ENCODE measurements at regions not wholly inside any gene's neighbourhood (a gene's known extent, or its start where the extent isn't known, plus 50 kb on each side); places are given as distances from the start of the nearest gene placed in this dataset.

GRCh38 chr5:141786700-141787099 lies 91.5 kb downstream of the PCDH1 start (continued):
- TF ChIP-seq PATZ1 (CRISPR knock-in tag; IDR thresholded peaks at IDR 0.05), result no peak
- TF ChIP-seq ZNF225 (CRISPR knock-in tag; IDR thresholded peaks at IDR 0.05), result no peak
- no peak for TF ChIP-seq PBX2 (CRISPR knock-in tag; IDR thresholded peaks at IDR 0.05)

GRCh38 chr5:141785711-141786110 lies 92.5 kb downstream of the PCDH1 start:
- Histone ChIP-seq H3K36me3 (replicated peaks in 1 of 2; ENCODE audit: control insufficient read depth in 1 of 2, insufficient read depth in 2 of 2, low read length in 2 of 2) (no peaks in the 10 kb centered on the region), H3K4me1 (ENCODE audit: insufficient read depth, low read length) (no peaks in the 10 kb centered on the region), H3K4me2 (ENCODE audit: low read depth, low read length) (no peak overlapping the region), H2AFZ (ENCODE audit: low read length) (no peak overlapping the region), H3K4me3 (replicated peaks in 1 of 3; ENCODE audit: insufficient read depth in 1 of 3, low read depth in 2 of 3, low read length in 3 of 3) (no peak overlapping the region), H3K9ac (ENCODE audit: insufficient read depth, low read depth, low read length) (no peak overlapping the region), H3K27ac (ENCODE audit: extremely low read length, insufficient read depth, low read length) (no peak overlapping the region), H3K9me3 (ENCODE audit: low read length) (no peaks in the 10 kb centered on the region), H3K79me2 (ENCODE audit: insufficient read depth, low read length) (no peaks in the 10 kb centered on the region), H4K20me1 (ENCODE audit: insufficient read depth, low read length) (no peaks in the 10 kb centered on the region), H3K27me3 (ENCODE audit: control insufficient read depth in 1 of 2, insufficient read depth in 2 of 2, low read length in 2 of 2) (0 out of 5 replicates have a peak, but pooled peaks cover 1 to 21% of the 10 kb centered on the region in 2 experiments)
- ATAC-seq (no peak), FAIRE-seq (no peak), DNase-seq (ENCODE audit: low spot score) (no peak)
- in situ Hi-C loops (cut with HindIII; ENCODE audit: extremely low pct_ligation_motif_present, low pct_unique_long_range_greater_than_20kb) (no loop called here), intact Hi-C loops (cut with micrococcal nuclease; ENCODE audit: unreplicated experiment) (no loop called here)
- POLR2A ChIA-PET, result no interaction called here
- no TSS peak for BruUV-seq (replicated peaks)
- TF ChIP-seq ARNTL (CRISPR knock-in tag; IDR thresholded peaks at IDR 0.05), result no peak
- no peak for TF ChIP-seq ZNF124 (CRISPR knock-in tag; IDR thresholded peaks at IDR 0.05)
- TF ChIP-seq HOXA9 (CRISPR knock-in tag; IDR thresholded peaks at IDR 0.05; ENCODE audit: borderline replicate concordance), result no peak
- no peak for TF ChIP-seq ZBTB7A (CRISPR knock-in tag; IDR thresholded peaks at IDR 0.05)
- TF ChIP-seq PPARG (CRISPR knock-in tag; conservative IDR thresholded peaks at IDR 0.05), result no peak
- TF ChIP-seq FOXO1 (CRISPR knock-in tag; IDR thresholded peaks at IDR 0.05), result no peak
- TF ChIP-seq ETV6 (CRISPR knock-in tag; conservative IDR thresholded peaks at IDR 0.05), result no peak
- no peak for TF ChIP-seq ZNF382 (CRISPR knock-in tag; IDR thresholded peaks at IDR 0.05; ENCODE audit: borderline replicate concordance)
- no peak for TF ChIP-seq NPAS2 (CRISPR knock-in tag; IDR thresholded peaks at IDR 0.05; ENCODE audit: borderline replicate concordance)
- TF ChIP-seq SMC3 (IDR thresholded peaks at IDR 0.05; ENCODE audit: low read length), result no peak
- TF ChIP-seq TBL1XR1 (IDR thresholded peaks at IDR 0.05; ENCODE audit: borderline replicate concordance, low read length, partially characterized antibody), result no peak
- TF ChIP-seq KDM6A (CRISPR knock-in tag; IDR thresholded peaks at IDR 0.05; ENCODE audit: low read depth), result no peak
- no peak for TF ChIP-seq ZNF720 (CRISPR knock-in tag; IDR thresholded peaks at IDR 0.05)
- no peak for TF ChIP-seq DBP (CRISPR knock-in tag; IDR thresholded peaks at IDR 0.05; ENCODE audit: not compliant biosample characterization)
- TF ChIP-seq ZNF451 (CRISPR knock-in tag; IDR thresholded peaks at IDR 0.05), result no peak
- TF ChIP-seq ZNF839 (CRISPR knock-in tag; IDR thresholded peaks at IDR 0.05; ENCODE audit: borderline replicate concordance), result no peak
- no peak for TF ChIP-seq IRX3 (CRISPR knock-in tag; IDR thresholded peaks at IDR 0.05; ENCODE audit: borderline replicate concordance, low read depth)
- no peak for TF ChIP-seq RORA (CRISPR knock-in tag; IDR thresholded peaks at IDR 0.05)
- no peak for TF ChIP-seq ZNF768 (CRISPR knock-in tag; IDR thresholded peaks at IDR 0.05)
- no peak for TF ChIP-seq CC2D1A (CRISPR knock-in tag; IDR thresholded peaks at IDR 0.05)
- CTCF ChIA-PET (ENCODE audit: low intra/inter-chr PET ratio, low total read pairs), result no interaction called here
- 0% methylated on average over 2 of the region's 5 CpGs for WGBS (ENCODE audit: low lambda C conversion rate)

Data from HepG2 (cell line).